Spleen (tissue), 11 donors: ENCODE measurements at regions not wholly inside any gene's neighbourhood (a gene's known extent, or its start where the extent isn't known, plus 50 kb on each side); places are given as distances from the start of the nearest gene placed in this dataset.
"Not testable (repeated sequence)": the region's sequence is repeated elsewhere in the genome, so short reads cannot be mapped to it uniquely, and the experiment has no call there.

ENCODE experiments used
- DNase-seq: peaks from one replicate; pipeline ENCODE4 v3.0.0-alpha.2; 2020
- H3K27ac ChIP-seq, 8 donors: fragments of 200-600 bp; sonication (generic) in 7 of 8; 1 replicate in 4 of 8; 2 replicates in 4 of 8; pipeline versions ENCODE4 v1.5.0 to v1.8.0; 2016 to 2021; ENCODE audit warnings: inconsistent platforms in 4 of 8, mild to moderate bottlenecking in 4 of 8, moderate library complexity in 1 of 8
- H3K27me3 ChIP-seq, 7 donors: fragments of 200-600 bp; sonication (generic) in 6 of 7; replicated peaks in 1 of 7; 1 replicate in 4 of 7; 2 replicates in 3 of 7; pipeline versions ENCODE4 v1.5.0 to v1.8.0; 2016 to 2021; ENCODE audit warnings: inconsistent platforms in 3 of 7, mild to moderate bottlenecking in 1 of 7
- H3K36me3 ChIP-seq, 6 donors: fragments of 200-600 bp; sonication (generic) in 5 of 6; 1 replicate in 4 of 6; 2 replicates in 2 of 6; pipeline versions ENCODE4 v1.5.0 to v1.8.0; 2016 to 2021; ENCODE audit warnings: inconsistent platforms in 2 of 6
- H3K4me1 ChIP-seq, 6 donors: fragments of 200-600 bp; sonication (generic) in 5 of 6; 1 replicate in 3 of 6; 2 replicates in 3 of 6; pipeline versions ENCODE4 v1.5.0 to v1.8.0; 2016 to 2021; ENCODE audit warnings: inconsistent platforms in 3 of 6
- H3K4me3 ChIP-seq, 8 donors: fragments of 200-600 bp; sonication (generic) in 7 of 8; 1 replicate in 4 of 8; 2 replicates in 4 of 8; pipeline versions ENCODE4 v1.5.0 to v1.8.0; 2016 to 2021; ENCODE audit warnings: inconsistent platforms in 4 of 8, mild to moderate bottlenecking in 4 of 8, moderate library complexity in 2 of 8
- H3K9me3 ChIP-seq, 8 donors: fragments of 200-600 bp; sonication (generic) in 7 of 8; 1 replicate in 4 of 8; 2 replicates in 4 of 8; pipeline versions ENCODE4 v1.5.0 to v1.8.0; 2016 to 2021; ENCODE audit warnings: inconsistent platforms in 4 of 8
- CTCF ChIP-seq, 11 experiments: fragments of 200-600 bp in 7 of 11; fragments of 450-650 bp in 4 of 11; sonication (generic) in 4 of 11; IDR thresholded peaks in 8 of 11; conservative IDR thresholded peaks in 3 of 11; 1 replicate in 7 of 11; 2 replicates in 4 of 11; pipeline versions ENCODE4 v1.4.0 to v1.8.0; 2016 to 2021; ENCODE audit warnings: antibody characterized with exemption in 11 of 11, inconsistent platforms in 4 of 11, mild to moderate bottlenecking in 1 of 11
- POLR2A ChIP-seq, 3 donors: fragments of 450-650 bp; IDR thresholded peaks; one replicate each; pipeline ENCODE4 v1.5.1; 2017; ENCODE audit warnings: antibody characterized with exemption in 3 of 3, mild to moderate bottlenecking in 1 of 3
- POLR2AphosphoS5 ChIP-seq, 3 donors: sonication (generic); formaldehyde crosslinking; IDR thresholded peaks; one replicate each; pipeline ENCODE4 v1.5.1; 2017; ENCODE audit warnings: antibody characterized with exemption in 3 of 3
- WGBS, 5 donors: extraction: QIAGEN DNeasy Blood & Tissue Kit in 3 of 5; methylation state at CpG; one replicate each; pipeline versions ENCODE4 v1.1.5 to v1.1.7; 2013 to 2018; 5-methylcytosine and 5-hydroxymethylcytosine counted together
- intact Hi-C: fragments of 100-400 bp; cut with DNase I; formaldehyde crosslinking; loops from one replicate; pipeline ENCODE4 v1.15.0; 2023; ENCODE audit warnings: low total_unique reads
- donor health status: healthy with polysubstance abuse.
- donor health status: DM: no; HTN: no; CAD: no; lungs with moderate emphysema.
- donor health status: DM: no; HTN: no; CAD: no.
- donor health status: Bipolar disorder and iron deficiency.
- donor health status: healthy.
- donor health status: DM: no; HTN: no; CAD: no.
- donor health status: DM: yes; HTN: yes; CAD: no.

DNA sequence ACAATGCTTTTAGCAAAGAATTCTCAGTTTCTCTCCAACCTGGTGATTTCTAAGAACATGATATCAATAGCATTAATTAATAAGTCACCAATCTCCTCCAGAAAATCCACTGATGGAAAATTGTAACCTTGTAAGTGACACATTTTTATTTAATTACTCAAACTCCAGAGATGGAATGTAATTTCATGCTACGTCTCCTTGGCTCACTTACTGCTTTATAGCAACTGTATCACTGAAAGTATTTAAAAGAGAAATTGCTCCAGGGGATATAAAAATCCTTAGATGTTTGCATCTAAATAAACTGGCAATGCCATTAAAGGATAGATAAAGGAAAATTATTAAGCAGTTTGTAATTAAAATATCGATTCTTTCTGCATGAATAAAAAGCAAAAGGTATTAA is 325.4 kb downstream of the TSN start:
- DNase-seq, result no peak
- intact Hi-C loops, result no loop called here
- no peak overlapping the region for H3K4me3 ChIP-seq
- H3K4me1 ChIP-seq, result no peaks in the 10 kb centered on the region
- TF ChIP-seq POLR2A (IDR thresholded peaks at IDR 0.05) (no peak), POLR2AphosphoS5 (IDR thresholded peaks at IDR 0.05) (no peak), CTCF (IDR thresholded peaks at IDR 0.05 in 8 of 11, conservative IDR thresholded peaks at IDR 0.05 in 3 of 11) (no peak)
- no peaks in the 10 kb centered on the region for H3K27me3 ChIP-seq
- H3K9me3 ChIP-seq, result no peaks in the 10 kb centered on the region
- 79 to 91% (median 84%) methylated on average over 2 of the region's 2 CpGs for WGBS, 5 donors
- H3K36me3 ChIP-seq, result no peaks in the 10 kb centered on the region
- H3K27ac ChIP-seq, result no peak overlapping the region

DNA sequence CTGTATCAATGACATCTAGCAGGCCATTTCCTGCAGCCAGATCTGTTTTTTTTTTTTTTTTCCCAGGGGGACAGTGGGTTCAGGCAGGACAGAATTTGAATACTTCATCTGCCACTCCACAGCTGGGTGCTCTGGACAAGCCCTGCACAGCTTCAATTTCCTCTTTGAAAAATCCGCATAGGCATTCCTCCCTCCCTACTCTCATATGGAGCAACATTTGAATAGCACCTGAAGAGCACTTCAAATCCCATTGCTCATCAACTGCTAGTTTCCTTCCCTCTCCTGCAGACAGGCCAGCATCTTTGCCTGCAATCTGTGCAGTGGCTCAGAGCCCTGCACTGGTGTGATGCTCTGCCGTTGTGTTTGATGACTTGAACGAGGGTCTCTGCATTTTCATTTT is 326.3 kb downstream of the TSN start:
- Histone ChIP-seq H3K36me3 (no peaks in the 10 kb centered on the region), H3K9me3 (no peaks in the 10 kb centered on the region), H3K4me1 (no peaks in the 10 kb centered on the region), H3K27ac (no peak overlapping the region), H3K4me3 (no peak overlapping the region), H3K27me3 (no peaks in the 10 kb centered on the region)
- 69 to 78% (median 75%) methylated on average over 3 of the region's 3 CpGs for WGBS, 5 donors
- no peak for DNase-seq
- no peak for TF ChIP-seq CTCF (IDR thresholded peaks at IDR 0.05 in 8 of 11, conservative IDR thresholded peaks at IDR 0.05 in 3 of 11)
- TF ChIP-seq POLR2A (IDR thresholded peaks at IDR 0.05), result no peak
- no peak for TF ChIP-seq POLR2AphosphoS5 (IDR thresholded peaks at IDR 0.05)
- intact Hi-C loops, result no loop called here

- Histone ChIP-seq H3K27me3 (no peaks in the 10 kb centered on the region), H3K27ac (no peak overlapping the region), H3K9me3 (no peaks in the 10 kb centered on the region), H3K4me1 (no peaks in the 10 kb centered on the region), H3K4me3 (no peak overlapping the region), H3K36me3 (no peaks in the 10 kb centered on the region)
- no peak for DNase-seq
- TF ChIP-seq CTCF (IDR thresholded peaks at IDR 0.05 in 8 of 11, conservative IDR thresholded peaks at IDR 0.05 in 3 of 11) (no peak), POLR2A (IDR thresholded peaks at IDR 0.05) (no peak), POLR2AphosphoS5 (IDR thresholded peaks at IDR 0.05) (no peak)
- intact Hi-C loops, result no loop called here
- 91 to 98% (median 95%) methylated on average over 4 of the region's 4 CpGs for WGBS, 5 donors
Observed at GRCh38 chr2:122083256-122084048, 328.0 kb downstream of the TSN start.

GRCh38 chr2:122085672-122086071 is 330.2 kb downstream of the TSN start:
- intact Hi-C loops, H3K36me3 ChIP-seq, H3K27me3 ChIP-seq, DNase-seq, H3K4me3 ChIP-seq, H3K4me1 ChIP-seq, H3K27ac ChIP-seq: not testable (repeated sequence)
- H3K9me3 ChIP-seq, result peaks cover 0 to 11% (median 0%) of the 10 kb centered on the region in 8 donors
